ENCODE measurements at regions not wholly inside any gene's neighbourhood (a gene's known extent, or its start where the extent isn't known, plus 50 kb on each side); places are given as distances from the start of the nearest gene placed in this dataset.
"Not testable (repeated sequence)": the region's sequence is repeated elsewhere in the genome, so short reads cannot be mapped to it uniquely, and the experiment has no call there.

DNA sequence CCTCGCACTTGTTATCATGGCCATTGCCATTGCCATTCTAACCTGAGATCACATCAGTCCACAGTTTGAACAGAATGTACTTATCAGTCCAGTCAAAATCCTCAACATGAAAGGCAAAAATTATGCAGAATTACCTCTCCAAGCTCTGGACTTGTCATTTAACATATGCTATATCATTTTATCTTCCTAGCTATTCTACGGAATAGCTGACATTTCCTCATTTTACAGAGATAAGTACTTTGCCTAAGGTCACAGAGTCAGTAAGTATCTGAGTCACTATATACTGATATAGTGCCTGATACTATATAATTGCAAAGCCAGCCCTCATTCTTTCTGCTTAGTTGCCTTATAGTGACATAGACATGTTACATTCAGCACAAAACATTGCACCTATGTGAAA, 456.9 kb upstream of the GHITM start:
- DNase-seq = no peak

DNA sequence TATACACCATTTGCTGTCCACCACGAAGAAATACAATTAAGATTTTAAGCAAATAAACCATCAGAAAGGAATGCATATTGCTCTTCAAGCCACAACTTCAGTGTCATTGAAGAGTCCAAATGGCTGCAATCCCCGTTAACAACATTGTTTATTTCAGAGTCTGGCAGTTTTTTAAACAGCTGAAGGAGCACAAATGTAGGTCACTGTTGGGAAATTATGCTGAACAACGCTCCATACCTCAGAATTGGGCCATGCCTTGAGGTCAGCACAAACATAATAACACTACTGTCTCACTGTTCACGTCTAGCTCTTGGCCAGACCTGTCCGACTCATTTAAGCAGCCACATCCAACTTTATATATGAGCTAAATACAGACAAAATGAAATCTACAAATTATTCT, 453.9 kb upstream of the GHITM start:
- no peak for DNase-seq

DNA sequence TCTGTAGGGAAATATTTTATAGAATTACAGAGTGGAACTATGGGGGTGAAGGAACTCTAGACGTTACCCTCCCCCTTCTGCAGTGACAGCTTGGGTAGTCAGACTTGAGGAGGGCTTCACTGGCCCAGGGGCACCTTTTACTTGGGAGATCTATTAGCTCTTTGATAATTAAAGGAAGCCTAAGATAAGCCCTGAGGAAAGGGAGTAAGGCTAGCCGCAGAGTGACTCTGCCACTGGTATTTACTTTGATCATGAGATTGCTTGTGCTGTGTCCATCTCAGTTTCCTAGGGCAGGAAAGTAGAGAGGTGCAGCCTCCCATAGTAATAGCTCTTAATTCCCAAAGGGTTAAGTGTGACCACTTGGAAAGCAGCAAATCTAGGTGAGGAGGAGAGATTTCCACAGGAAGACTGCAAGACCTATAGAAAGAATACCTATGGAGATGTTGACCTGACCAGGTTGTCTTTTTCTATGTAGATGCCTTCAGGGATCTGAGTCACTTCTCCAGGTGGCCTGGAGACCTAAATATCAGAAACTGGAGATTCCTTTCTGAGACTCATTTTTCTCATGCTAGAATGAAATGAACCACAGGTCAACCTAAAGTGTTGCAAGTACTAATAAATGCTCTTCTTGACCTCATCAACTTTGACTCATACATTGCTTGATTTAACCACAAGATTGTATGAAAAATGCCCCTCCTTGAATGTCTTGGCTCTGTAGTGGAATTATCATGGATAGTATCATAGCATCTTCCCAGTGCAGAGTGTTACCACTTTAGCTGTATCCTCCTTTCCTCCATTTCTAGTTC, 447.3 kb upstream of the GHITM start:
- no peak for DNase-seq

DNA sequence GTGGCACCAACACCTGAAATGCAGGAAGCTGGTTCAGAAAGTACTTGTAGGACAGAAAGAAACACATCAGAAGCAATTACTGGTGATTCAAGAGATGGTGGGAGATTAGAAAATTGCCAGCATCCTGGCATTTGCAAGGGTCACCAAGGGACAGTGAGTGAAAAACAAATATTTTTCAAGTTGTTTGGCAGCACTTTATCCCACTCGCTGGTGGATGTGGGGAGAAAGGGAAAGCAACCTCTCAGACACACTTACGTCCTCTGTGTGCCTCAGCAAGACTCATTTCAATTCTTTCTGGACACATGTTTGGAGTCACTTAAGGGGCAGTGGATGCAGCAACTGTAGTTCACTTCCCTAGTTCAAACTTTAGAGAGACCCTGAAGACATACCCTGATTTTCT, 440.4 kb upstream of the GHITM start:
- DNase-seq = no peak

DNA sequence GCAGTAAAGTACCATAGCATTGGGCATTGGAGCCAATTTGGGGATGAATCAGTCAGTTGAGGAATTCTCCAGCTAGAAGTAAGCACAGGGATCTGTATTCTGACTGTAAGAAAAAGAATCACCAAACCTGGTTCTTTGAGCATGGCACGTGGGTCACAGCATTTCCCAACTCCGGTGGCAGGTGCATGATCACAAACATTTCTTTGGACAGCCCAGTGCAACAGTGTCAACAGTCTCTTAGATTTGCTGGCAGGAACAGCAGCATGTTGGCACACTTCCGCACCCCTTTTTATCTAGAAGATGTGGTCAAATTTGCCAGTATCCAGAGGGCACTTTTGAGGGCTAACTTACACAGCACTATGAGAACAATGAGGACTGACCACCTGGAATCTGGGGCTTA, 437.5 kb upstream of the GHITM start:
- no peak for DNase-seq

GRCh38 chr10:83702731-83703130, 436.6 kb upstream of the GHITM start:
- no peak for DNase-seq

DNA sequence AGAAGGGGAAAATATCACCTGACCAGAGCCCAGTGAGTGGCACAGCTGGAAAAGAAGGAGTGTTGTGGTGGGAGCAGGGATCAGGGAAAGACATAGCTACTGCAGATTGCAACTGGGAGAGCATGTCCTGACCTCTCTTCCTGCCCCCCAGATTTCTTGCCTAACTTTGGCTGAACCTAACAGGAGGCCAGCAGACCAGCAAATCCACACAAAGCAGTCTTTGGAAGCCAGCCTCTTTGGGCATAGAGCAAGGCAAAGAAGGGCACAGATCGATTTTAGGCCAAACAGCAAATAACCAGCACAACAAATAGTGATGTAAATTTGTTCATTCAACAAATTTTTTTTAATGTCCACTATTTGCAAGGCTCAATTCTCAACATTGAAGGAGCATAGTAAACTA, 433.2 kb upstream of the GHITM start:
- no peak for DNase-seq

GRCh38 chr10:83706952-83707582, 432.2 kb upstream of the GHITM start:
- no peak for DNase-seq

- DNase-seq = no peak
Measured at GRCh38 chr10:83713423-83713822, 425.9 kb upstream of the GHITM start.

- DNase-seq = no peak
Measured at GRCh38 chr10:83723080-83723479, 416.2 kb upstream of the GHITM start.

DNA sequence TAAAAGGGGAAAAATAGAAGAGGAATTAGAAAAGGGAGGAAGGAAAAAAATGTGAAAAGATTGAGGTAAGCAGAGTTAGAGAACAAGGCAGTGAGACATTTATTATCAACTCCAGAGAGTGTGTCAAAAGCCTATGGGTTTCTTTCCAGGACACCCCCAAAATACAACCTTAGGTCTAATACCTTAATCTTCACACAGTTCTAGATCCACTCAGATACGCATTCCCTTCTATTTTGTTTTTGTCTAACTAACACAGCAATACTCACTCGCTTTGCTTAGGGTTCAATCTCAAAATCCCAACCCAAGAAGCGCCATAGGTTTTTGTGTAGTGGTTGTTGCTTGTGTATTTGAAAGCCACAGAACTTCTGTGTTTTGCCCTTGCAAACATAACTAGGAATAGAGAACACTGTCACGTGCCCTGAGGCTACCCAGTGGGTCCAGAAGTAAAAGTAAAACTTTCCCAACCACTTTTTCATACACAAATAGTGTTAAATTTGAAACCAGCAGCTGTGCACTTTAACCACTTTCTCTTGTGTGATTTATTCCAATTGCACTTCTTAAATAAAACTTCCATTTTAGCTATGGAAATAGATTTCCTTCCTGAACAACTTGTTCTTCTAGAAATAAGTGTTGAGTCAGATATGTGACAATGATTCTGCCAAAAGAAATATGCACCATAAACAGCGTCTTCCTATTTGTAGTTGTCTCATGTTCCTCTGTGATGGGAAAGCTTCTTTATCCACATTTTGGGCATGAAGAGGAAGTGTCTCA, 414.7 kb upstream of the GHITM start:
- no peak for DNase-seq

DNA sequence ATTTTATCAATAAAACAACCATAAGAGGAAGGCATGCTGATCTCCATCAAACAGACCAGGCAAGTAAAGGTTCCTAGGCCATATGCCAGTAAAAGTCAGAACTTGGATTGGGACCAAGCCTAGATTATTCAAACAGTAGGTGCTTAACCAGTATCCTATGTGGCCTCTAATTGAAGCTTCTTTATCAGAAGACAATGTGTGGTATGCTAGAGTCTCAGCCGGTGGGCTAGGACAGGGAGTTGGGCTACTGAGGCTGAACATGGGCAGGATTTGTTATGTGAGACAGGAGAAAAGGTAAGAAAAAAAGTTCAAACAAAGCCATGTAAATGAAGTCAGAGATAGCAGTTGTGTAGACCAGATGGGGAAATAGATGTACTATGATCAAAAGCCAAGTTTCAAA, 413.7 kb upstream of the GHITM start:
- DNase-seq = no peak

DNA sequence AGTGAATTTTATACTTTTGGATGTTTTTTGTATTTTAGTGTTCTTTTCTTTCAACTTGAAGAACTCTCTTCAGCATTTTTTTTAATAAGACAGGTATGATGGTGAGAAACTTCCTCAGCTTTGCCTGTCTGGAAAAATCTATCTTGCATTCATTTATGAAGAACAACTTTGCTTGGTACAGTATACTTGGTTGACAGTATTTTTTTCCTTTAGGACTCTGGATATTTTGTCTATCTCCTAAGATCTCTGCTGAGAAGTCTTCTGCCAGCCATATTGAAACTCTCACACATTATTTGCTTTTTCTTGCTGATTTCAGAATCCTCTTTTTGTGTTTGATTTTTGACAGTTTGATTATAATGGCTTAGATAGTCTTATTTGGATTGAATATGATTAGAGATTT, 405.0 kb upstream of the GHITM start:
- DNase-seq = no peak

DNA sequence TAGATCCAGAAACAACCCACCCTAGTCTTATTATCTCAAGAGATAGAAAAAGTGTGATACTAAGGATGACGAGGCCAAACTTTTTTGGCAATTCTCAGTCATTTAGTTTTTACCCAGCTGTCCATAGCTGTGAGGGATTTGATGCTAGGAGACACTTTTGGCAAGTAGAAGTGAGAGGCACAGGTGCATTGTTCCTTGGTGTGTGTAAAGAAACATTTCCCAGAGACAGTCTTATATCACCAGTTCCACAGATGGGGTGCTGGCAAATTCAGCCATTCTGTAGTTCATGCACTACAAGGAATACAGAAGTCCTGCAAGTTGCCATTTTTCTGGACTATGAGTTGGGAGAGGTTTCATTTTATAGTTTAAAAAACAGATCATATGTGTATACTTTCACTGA, 403.3 kb upstream of the GHITM start:
- no peak for DNase-seq

DNA sequence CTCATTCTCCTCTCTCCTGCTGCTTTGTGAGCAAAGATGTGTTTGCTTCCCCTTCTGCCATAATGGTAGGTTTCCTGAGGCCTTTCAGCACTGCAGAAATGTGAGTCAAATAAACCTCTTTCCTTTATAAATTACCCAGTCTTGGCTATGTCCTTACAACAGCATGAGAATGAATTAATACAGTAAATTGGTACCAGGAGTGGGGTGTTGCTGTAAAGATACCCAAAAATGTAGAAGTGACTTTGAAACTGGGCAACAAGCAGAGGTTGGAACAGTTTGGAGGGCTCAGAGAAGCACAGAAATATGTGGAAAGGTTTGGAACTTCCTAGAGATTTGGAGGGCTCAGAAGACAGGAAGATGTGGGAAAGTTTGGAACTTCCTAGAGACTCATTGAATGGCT, 388.7 kb upstream of the GHITM start:
- no peak for DNase-seq

DNA sequence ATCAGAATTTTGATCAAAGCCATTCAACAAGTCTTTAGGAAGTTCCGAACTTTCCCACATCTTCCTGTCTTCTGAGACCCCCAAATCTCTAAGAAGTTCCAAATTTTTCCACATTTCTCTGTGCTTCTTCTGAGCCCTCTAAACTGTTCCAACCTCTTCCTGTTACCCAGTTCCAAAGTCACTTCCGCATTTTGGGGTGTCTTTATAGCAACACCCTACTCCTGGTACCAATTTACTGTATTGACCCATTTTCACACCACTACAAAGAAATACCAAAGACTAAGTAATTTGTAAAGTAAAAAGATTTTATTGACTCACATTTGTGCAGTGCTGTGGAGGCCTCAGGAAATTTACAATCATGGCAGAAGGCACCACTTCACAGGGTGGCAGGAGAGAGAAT, 385.8 kb upstream of the GHITM start:
- no peak for DNase-seq

DNA sequence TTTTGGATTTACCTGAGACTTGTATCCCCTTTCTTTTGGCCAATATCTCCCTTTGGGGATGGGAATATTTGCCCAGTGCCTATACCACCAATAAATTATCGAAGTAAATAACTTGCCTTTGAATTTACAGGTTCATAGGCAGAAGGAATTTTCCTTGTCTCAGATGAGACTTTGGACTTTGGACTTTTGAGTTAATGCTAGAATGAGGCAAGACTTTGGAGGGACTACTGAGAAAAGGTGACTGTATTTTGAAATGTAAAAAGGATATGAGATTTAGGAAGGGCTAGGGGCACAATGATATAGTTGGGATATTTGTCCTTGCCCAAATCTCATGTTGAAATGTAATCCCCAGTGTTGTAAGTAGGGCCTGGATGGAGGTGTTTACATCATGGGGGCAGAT, 384.5 kb upstream of the GHITM start:
- no peak for DNase-seq

DNA sequence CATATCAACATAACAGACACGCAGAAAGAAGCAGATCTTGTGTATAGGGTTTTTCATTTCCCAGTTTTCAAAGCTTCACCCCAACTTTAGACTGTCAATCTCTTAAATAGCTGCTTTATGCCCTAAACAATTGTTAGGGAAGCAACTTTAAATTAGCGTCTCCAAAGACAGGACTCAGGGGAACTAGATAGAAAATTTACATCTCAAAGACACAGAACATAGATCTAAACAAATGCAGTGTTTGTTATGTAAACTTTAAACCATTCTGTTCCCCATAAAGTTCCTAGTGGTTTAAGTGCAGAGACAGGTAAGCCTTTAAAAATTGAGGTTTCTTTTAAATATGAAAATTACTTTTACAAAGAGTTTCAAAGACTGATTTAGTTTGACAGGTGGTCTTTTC, 379.2 kb upstream of the GHITM start:
- DNase-seq = no peak

GRCh38 chr10:83764666-83765065, 374.6 kb upstream of the GHITM start:
- DNase-seq = no peak

DNA sequence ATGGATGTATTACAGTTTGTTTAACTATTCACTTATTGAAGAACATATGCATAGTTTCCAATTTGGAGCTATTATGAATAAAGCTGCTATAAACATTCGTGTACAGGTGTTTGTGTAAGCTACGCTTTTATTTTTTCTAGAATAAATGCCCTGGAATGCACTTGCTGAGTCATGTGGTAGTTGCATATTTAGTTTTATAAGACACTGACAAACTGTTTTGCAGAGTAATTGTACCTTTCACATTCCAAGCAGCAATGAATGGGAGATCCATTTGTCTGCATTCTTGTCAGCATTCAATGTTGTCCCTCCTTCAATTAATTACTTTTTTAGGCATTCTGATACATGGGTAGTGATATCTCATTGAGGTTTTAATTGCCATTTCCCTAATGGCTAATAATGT, 373.6 kb upstream of the GHITM start:
- no peak for DNase-seq

- DNase-seq = no peak
Measured at GRCh38 chr10:83769281-83769820, 370.0 kb upstream of the GHITM start.

- not testable (repeated sequence) for DNase-seq
Measured at GRCh38 chr10:83786701-83787100, 352.6 kb upstream of the GHITM start.

- DNase-seq = no peak
Measured at GRCh38 chr10:83801983-83802382, 337.3 kb upstream of the GHITM start.

DNA sequence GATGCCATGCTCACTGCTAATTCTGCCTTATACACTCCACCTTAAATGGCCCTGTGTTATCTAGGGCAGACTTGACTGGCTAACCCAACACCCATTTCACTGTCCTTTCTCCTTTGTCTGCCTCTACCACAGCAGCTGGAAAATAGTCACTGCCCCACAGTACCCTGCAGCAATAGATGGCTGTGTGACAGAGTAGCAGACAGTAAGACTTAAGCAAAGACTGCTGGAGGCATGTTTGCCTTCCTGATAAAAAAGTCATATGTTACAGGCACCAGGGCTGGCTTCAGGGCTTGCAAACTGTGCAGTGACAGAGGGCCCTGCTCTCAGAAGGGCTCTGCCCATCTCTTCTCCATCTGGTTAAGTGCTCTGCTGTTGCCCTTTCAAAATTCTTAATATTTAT, 332.6 kb upstream of the GHITM start:
- DNase-seq = no peak

Data from stimulated activated CD8-positive, alpha-beta memory T cell treated with anti-CD3 and anti-CD28 coated beads, Interleukin-4, amount 100 ng/mL, for 48 hours (primary cell).